ENCODE measurements at regions not wholly inside any gene's neighbourhood (a gene's known extent, or its start where the extent isn't known, plus 50 kb on each side); places are given as distances from the start of the nearest gene placed in this dataset.
"Not testable (repeated sequence)": the region's sequence is repeated elsewhere in the genome, so short reads cannot be mapped to it uniquely, and the experiment has no call there.

DNA sequence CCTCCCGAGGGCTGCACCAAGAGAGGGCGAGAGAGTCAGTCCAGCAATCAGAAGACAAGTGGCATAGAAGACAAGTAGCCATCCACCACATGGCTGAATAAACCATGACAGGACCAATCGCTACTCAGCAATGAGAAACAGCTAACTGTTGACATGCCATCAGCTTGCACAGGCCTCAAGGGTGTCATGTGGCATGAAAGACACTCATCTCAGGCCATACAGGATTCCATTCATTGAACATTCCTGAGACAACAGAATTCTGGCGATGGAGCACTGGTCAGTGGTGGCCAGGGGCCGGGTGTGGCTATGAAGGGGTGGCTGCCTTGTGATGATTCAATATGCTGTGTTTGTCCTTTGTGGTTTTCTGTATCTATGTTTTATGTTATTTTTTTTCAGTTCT is 182.0 kb downstream of the ADRA2C start:
- not testable (repeated sequence) for H3K27me3 ChIP-seq (ENCODE audit: control insufficient read depth, insufficient read depth, low read length); H3K4me3 ChIP-seq (ENCODE audit: insufficient read depth, low read depth, low read length); H3K36me3 ChIP-seq (replicated peaks; ENCODE audit: control insufficient read depth, insufficient read depth, low read length); DNase-seq

DNA sequence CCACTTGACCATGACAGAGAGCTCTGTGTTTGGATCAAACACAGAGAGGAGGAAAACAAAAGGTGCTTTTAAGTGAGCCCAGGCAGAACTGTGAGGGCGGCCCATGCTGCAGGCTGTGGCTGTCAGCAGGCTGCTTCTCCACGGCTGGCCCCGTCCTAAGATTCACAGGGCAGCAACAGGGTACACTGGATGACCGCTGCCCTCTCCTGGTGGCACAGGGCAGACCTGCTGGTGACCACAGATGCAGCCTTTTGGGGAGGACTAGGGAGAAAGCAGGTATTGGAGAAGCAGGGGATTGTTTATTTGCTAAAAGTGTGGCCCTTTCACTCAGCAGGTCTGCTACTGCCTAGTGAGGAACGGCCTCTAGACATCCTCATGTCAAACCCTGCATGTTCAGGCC is 183.7 kb downstream of the ADRA2C start:
- not testable (repeated sequence) for H3K27me3 ChIP-seq (ENCODE audit: control insufficient read depth, insufficient read depth, low read length); H3K4me3 ChIP-seq (ENCODE audit: insufficient read depth, low read depth, low read length); H3K36me3 ChIP-seq (replicated peaks; ENCODE audit: control insufficient read depth, insufficient read depth, low read length)
- DNase-seq, result peak; percentile 71

DNA sequence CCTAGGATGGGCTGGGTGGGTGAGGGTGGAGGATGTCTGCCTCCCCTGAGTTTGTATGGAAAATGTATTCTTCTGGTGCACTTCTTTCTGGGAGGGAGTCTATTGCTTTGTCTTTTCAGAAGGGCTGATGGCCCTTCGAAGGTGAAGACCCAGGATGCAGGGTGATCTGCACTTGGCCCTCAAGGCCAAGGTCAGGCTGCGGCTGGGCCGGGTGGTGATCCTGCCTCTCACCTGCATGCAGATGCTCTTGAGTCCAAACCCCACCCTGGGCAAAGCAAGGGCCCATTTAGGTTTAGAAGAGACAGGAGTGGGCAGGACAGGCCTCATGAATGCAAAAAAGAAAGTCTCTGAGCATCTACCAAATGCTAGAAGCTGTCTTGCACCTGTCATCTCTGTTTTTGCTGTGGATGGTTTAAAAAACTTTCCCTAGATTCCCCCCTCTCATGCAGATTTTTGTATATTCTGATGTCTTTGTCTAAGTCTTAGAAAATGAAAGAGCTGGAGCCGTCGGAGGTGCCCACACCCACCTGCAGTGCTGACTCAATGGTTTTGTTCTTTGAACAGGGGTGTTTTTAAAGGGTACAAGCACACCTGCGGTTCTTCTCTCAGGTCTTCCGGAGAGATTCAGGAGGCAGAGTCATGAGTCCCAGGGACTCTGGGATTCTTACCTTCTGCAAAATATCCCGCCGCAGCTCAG is 186.4 kb downstream of the ADRA2C start:
- not testable (repeated sequence) for H3K36me3 ChIP-seq (replicated peaks; ENCODE audit: control insufficient read depth, insufficient read depth, low read length); H3K27me3 ChIP-seq (ENCODE audit: control insufficient read depth, insufficient read depth, low read length); DNase-seq; H3K4me3 ChIP-seq (ENCODE audit: insufficient read depth, low read depth, low read length)

DNA sequence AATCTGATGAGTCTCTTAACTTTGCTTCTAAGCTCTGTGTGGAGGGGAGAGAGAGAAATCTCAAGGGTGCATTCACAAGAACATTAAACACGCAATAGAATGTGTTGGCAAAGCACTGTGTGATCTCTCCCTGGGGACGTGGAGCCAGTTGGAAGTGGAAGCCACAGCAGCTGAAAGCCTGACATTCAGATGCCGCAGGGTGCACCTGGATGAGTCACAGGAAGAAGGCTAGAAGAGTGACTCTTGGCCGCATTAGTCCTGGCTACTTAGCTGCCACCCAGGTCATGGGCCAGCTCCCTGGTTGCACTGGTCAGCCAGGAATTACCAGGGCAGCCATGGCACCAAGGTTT is 186.9 kb downstream of the ADRA2C start:
- not testable (repeated sequence) for H3K36me3 ChIP-seq (replicated peaks; ENCODE audit: control insufficient read depth, insufficient read depth, low read length); H3K4me3 ChIP-seq (ENCODE audit: insufficient read depth, low read depth, low read length); H3K27me3 ChIP-seq (ENCODE audit: control insufficient read depth, insufficient read depth, low read length); DNase-seq

DNA sequence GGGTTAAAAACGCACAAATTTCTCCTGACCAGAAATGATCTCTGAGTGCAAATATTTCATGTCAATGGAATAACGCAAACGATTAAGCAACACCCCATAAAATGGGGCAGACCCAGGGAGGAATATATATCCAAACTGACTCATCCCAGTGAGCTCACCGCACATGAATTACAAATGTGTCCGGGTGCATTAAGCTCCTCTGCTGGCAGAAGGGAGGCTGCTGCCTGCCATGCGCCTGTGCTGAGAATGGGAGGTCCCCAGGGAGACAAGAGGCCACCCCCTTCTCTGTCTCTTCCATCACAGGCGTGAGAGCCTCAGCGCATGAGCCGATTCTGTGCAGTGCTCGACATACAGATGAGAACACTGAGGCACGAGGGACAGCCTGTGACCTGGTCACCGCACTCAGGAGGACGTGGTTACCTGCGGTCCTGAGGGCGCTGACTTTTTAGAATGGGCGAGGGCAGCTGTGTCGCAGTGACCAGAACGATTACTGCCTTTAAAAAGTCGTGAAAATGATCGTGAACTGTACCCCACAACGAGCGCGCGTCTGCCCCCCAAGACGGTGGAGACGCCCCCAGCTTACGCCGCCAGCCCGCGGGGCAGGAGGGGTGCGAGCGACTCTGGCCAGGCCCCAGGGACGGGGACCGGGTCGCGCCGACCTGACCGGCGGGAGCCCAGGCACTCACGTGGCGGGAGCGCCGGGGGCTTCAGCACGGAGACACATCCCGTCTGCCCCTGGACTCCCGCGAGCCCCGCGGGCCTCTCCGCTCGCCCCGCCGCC is 188.5 kb downstream of the ADRA2C start:
- peak; percentile 69 for DNase-seq
- not testable (repeated sequence) for H3K27me3 ChIP-seq (ENCODE audit: control insufficient read depth, insufficient read depth, low read length); H3K36me3 ChIP-seq (replicated peaks; ENCODE audit: control insufficient read depth, insufficient read depth, low read length)
- H3K4me3 ChIP-seq (ENCODE audit: insufficient read depth, low read depth, low read length), result peak overlapping the region; percentile 65

DNA sequence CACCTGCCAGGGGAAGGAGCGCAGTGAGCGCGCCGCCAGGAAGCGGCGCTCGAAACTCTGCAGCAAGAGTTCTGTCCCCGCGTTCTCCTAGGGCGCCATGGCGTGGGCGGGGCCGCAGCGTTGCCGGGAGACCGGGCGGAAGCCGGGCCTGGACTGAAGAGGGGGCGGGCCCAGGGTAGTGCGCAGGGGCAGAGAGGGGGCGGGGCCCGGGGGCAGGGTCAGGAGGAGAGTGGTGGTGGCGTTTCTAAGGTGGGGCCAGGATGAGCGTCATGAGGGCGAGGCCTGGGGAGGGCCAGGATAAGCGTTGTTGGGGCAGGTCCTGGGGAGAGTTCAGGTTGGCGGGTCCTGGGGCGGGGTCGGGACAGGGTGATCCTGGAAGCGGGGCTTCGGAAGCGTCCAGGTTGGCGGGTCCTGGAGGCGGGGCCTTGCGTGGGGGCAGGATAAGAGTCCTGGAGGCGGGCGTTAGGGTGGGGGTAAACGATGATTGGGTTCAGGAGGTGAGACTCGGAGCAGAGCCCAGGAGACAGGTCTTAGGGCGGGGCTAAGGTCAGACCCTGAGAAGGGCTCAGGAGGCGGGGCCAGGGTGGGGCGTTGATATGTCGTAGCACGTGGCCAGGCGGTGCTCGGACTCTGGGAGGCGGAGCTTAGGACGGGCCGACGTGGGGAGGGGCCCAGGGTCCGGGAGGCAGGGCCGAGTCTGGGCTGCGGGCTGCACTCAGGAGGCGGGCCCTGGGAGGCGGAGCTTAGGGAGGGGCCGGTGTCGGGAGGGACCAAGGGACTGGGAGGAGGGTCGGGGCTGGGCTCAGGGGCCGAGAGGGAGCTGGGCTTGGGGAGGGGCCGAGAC is 189.4 kb downstream of the ADRA2C start:
- H3K27me3 ChIP-seq (ENCODE audit: control insufficient read depth, insufficient read depth, low read length); H3K36me3 ChIP-seq (replicated peaks; ENCODE audit: control insufficient read depth, insufficient read depth, low read length): not testable (repeated sequence)
- peak; percentile 95 for DNase-seq
- H3K4me3 ChIP-seq (ENCODE audit: insufficient read depth, low read depth, low read length), result peak overlapping the region; percentile 65

DNA sequence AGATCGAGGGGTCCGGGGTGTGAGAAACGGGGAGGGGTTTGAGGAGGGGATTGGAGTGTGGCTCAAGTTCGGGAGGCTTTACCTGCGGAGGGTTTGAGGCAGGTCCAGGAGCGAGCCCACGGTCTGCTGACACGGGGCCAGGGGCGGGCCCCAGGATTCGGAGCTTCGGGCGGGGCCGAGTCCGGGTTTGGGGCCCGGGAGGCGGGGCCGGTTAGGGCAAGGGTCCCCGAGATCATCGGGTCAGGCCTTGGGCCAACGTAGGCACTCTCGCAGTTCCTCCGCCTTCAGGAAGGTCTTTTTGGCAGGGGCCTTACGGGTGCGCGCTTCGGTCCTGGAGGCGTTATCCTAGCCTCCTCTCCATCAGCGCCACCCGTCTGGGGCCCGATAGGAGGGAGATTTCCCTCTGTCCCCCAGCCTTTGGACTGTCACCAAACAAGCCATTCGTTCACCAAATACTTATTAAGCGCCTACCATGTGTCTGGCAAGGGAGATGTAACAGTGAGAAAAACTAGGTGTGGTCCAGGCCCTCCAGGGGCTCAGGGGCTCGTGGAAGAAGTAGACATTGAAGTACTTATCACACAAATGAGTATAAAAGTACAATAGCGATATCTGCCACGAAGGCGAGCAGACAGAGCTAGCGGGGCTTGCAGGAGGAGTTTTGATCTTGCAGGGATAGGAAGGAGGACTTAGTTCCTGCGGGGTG is 190.1 kb downstream of the ADRA2C start:
- not testable (repeated sequence) for H3K27me3 ChIP-seq (ENCODE audit: control insufficient read depth, insufficient read depth, low read length); H3K36me3 ChIP-seq (replicated peaks; ENCODE audit: control insufficient read depth, insufficient read depth, low read length)
- H3K4me3 ChIP-seq (ENCODE audit: insufficient read depth, low read depth, low read length), result peak overlapping the region; percentile 22
- peak; percentile 1 for DNase-seq

DNA sequence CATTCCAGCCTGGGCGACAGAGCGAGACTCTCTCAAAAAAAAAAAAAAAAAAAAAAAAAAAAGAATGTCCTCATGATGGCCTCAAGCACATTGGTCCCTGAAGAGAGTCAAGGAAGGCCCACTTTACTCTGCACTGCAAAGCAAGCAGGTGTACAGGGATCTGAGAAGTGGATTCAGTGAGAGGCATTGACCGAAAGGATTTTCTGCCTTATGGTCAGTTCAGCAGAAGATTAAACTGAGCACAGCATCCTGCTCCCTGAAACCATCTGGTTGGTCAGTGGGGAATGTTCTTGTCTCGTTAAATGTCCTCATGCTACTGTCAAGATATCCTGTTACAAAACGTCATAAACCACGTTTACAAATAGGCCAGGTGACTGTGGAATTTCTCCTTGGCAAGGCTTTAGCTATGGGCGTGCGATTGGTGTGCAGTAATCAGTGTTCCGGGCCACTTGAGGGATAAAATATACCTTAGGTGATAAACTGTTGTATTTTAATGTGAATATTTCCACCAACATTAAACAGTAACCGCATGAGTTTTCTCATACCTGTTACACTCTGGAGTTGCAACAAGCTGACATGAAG is 195.0 kb downstream of the ADRA2C start:
- H3K4me3 ChIP-seq (ENCODE audit: insufficient read depth, low read depth, low read length); H3K27me3 ChIP-seq (ENCODE audit: control insufficient read depth, insufficient read depth, low read length); H3K36me3 ChIP-seq (replicated peaks; ENCODE audit: control insufficient read depth, insufficient read depth, low read length); DNase-seq: not testable (repeated sequence)

DNA sequence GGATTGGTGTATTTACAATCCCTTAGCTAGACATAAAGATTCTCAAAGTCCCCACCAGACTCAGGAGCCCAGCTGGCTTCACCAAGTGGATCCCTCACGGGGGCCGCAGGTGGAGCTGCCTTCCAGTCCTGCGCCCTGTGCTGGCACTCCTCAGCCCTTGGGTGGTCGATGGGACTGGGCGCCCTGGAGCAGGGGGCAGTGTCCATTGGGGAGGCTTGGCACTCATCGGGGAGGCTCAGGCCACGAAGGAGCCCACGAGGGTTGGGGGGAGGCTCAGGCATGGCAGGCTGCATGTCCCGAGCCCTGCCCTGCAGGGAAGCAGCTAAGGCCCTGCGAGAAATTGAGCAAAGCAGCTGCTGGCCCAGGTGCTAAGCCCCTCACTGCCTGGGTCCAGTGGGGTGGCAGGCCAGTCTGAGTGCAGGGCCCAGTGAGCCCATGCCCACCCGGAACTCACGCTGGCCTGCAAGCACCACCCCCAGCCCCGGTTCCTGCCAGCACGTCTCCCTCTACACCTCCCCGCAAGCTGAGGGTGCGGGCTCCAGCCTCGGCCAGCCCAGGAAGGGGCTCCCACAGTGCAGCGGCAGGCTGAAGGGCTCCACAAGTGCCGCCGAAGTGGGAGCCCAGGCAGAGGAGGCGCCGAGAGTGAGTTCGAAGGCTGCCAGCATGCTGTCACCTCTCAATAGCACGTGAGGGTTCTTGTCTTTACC is 198.5 kb downstream of the ADRA2C start:
- H3K4me3 ChIP-seq (ENCODE audit: insufficient read depth, low read depth, low read length); H3K36me3 ChIP-seq (replicated peaks; ENCODE audit: control insufficient read depth, insufficient read depth, low read length); H3K27me3 ChIP-seq (ENCODE audit: control insufficient read depth, insufficient read depth, low read length); DNase-seq: not testable (repeated sequence)

DNA sequence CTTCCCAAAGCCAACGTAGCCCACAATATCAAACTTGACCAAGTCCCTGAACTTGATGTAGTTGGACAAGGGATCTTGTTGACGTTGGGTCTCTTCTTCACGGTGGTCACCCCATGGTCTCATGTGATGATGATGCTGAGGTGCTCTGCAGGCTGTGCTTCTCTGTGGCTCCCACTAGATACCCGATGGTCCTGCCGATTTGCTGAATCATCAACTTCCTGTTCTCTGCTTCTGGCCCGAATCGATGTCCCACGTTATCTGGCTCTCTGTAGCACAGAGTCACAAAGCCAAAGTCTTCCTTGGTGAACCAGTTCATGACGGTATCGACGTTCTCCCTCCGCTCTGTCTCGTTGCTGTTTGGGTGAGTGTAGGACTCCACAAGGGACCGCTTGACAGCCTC is 201.0 kb downstream of the ADRA2C start:
- not testable (repeated sequence) for H3K36me3 ChIP-seq (replicated peaks; ENCODE audit: control insufficient read depth, insufficient read depth, low read length); H3K27me3 ChIP-seq (ENCODE audit: control insufficient read depth, insufficient read depth, low read length); DNase-seq; H3K4me3 ChIP-seq (ENCODE audit: insufficient read depth, low read depth, low read length)

DNA sequence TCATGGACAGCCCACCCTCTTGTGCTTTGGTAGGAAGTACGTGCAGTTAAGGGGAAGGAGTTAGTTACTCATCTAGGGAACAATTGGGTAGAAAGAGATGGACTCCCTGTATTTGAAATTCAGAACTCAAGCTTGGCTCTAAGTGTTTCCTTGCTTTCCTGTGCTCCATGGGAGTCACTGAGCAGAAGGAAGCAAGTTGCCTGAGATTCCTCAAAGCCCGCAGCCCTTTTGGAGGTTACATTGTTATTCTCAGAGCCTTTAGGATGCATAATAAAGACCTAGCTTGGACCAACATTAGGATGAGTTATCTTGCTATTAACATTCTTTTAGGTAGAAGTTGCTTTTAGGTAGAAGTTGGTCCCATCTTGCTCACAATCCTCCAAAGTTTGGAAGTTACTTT is 206.4 kb downstream of the ADRA2C start:
- H3K27me3 ChIP-seq (ENCODE audit: control insufficient read depth, insufficient read depth, low read length); H3K4me3 ChIP-seq (ENCODE audit: insufficient read depth, low read depth, low read length); DNase-seq; H3K36me3 ChIP-seq (replicated peaks; ENCODE audit: control insufficient read depth, insufficient read depth, low read length): not testable (repeated sequence)

DNA sequence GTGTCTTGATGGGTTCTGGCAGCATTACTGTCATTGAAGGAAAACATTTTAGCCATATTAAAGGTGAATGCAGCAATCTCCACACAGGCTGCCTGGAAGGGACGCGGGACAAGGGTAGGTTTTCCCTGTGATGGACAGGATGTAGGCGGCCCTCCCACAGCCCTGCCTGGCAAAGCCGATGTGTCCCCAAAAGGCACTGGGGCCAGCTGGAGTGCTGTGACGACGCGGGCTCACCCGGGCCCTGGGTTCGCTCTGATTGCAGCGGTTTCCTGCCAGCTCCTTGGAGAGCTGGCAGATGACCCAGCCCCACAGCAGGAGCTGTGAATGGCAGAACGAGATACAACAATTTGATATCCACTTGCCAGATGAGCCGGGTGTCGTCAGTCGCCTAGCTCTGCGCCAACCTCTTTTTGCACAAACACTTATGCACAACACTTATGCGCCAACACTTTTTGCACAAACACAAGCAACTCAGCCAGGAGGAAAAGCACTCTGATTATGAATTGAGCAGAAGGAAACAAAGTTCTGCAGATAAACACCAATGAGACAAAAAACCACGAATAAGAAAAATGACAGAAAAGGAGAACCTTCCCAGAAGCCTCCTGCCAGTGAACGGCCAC is 207.5 kb downstream of the ADRA2C start:
- not testable (repeated sequence) for H3K27me3 ChIP-seq (ENCODE audit: control insufficient read depth, insufficient read depth, low read length); H3K4me3 ChIP-seq (ENCODE audit: insufficient read depth, low read depth, low read length); DNase-seq; H3K36me3 ChIP-seq (replicated peaks; ENCODE audit: control insufficient read depth, insufficient read depth, low read length)

DNA sequence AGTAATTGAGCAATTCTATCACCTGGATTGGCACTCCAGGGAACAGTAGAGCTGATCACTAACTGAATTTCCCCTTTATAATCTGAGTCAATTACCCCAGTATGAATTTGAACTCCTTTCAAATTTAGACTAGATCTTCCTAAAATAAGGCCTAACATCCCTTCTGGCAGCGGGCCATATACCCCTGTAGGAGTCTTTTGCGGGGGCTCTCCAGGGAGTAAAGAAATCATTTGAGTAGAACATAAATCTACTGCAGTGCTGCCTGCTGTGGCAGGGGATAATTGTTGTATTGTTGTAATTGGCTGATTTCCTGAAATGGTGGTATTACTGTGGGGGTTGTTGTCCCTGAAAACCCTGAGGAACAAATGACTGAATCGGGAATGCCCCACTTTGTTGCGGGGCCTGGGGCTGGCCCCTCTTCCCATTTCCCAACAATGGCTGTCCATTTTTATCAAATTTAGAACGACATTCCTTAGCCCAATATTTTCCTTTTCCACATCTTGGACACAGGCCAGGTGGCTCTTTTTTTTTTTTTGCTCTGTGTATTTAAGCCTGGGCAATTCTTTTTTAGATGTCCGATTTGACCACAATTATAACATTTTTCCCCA is 217.4 kb downstream of the ADRA2C start:
- H3K27me3 ChIP-seq (ENCODE audit: control insufficient read depth, insufficient read depth, low read length); H3K36me3 ChIP-seq (replicated peaks; ENCODE audit: control insufficient read depth, insufficient read depth, low read length); H3K4me3 ChIP-seq (ENCODE audit: insufficient read depth, low read depth, low read length); DNase-seq: not testable (repeated sequence)

All from H7 (cell line).